CD4-positive, alpha-beta T cell treated with Interleukin-17A for 1 hour (primary cell): ENCODE measurements at regions not wholly inside any gene's neighbourhood (a gene's known extent, or its start where the extent isn't known, plus 50 kb on each side); places are given as distances from the start of the nearest gene placed in this dataset.

Experiments
- DNase-seq: peaks from one replicate; pipeline ENCODE4 v3.0.0-alpha.2; 2020

- no peak for DNase-seq
Measured at GRCh38 chr22:47990481-47990880, 1228.0 kb downstream of the TBC1D22A start.

GRCh38 chr22:47987885-47988515 lies 1225.5 kb downstream of the TBC1D22A start:
- no peak for DNase-seq

DNA sequence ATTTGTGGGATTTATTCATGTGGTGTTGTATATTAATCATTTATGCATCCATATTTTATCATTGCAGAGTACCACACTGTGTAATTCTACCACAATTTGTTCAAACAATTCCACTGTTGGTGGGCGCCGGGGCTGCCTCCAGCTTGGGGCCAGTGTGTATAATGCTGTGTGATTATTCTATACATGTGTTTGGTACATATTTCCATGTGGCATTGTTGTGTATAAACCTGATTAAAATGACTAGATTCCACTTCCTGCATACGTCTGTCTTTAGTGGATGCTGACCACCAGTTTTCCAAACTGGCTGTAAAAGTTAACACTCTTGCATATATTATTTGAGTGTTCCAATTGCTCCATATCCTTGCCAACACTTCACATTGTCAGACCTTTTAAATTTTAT lies 1213.8 kb downstream of the TBC1D22A start:
- no peak for DNase-seq

DNA sequence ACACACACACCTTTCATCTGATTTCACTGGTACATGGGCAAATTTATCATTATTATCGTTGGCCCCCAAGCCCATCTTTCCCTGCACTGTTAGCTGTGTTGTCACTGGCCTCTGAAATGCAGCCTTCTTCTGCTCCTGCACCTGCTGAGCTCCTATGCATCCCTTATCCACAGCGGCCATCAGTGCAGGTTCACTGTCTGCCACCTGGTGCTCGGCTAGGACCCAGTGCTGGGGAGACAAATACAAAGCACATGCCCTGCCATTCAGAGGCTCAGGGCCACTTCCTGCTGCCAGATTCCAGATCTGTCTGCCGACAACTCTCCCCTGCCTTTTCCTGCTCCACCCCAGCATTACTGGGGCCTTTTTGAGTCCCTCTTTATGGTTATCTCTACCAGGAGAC lies 1205.4 kb downstream of the TBC1D22A start:
- DNase-seq: no peak

DNA sequence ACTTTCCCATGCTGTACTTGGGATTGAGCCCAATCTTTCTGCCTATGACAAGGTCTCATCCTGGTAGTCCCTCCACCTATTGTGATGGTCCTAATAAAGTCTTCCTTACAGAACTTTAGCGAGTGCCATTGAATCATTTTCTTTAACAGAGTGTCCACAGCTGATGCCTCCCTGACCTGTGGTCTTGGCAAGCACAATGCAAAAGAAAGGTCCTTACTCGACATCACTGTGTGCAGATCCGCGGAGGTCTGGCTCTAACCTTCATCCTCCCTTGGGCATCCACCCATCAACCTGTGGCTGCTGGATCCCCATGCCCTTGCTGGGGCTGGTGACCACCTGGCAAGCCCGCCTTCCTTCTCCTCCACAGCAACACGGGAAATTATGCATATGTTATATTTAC lies 1203.9 kb downstream of the TBC1D22A start:
- no peak for DNase-seq

DNA sequence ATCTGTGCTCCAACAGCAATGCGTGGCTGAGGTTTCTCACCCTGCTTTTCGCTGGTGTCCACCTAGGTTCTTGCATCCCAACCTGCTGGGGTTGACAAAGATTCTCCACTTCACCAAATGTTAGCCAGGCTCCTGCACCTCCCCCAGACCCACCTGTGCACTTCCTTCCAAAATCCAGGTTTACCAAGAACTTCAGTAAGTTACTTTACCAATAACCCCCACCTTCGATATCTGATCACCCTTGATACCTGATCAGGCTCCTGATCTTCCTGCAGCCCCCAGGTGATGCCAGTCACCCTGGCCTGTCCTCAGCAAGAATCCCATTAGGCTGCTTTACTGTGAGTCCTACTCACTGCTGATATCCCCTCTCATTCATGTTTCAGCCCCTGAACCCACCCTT lies 1203.4 kb downstream of the TBC1D22A start:
- no peak for DNase-seq

- DNase-seq: no peak
Measured at GRCh38 chr22:47965066-47965465, 1202.6 kb downstream of the TBC1D22A start.

GRCh38 chr22:47963660-47964059 lies 1201.2 kb downstream of the TBC1D22A start:
- no peak for DNase-seq

GRCh38 chr22:47957649-47958048 lies 1195.2 kb downstream of the TBC1D22A start:
- no peak for DNase-seq

GRCh38 chr22:47954107-47954506 lies 1191.7 kb downstream of the TBC1D22A start:
- DNase-seq: no peak

DNA sequence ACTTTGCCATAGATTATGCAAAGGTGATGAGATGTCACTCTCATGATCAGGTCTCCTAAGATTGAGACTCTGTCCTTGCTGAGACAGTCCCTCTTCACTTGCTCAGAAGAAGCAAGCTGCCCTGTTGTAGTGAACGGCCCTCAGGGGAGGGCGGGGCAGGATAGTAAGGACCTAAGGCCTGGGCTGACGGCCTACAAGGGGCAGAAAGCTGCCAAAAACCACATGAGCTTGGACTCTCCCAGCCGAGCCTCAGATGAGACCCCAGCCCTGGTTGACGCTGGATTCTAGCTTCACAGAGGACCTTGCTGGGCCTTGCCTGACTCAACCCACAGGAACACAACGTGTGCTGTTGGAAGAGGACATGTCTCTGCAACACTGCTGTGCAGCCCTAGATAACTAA lies 1182.5 kb downstream of the TBC1D22A start:
- no peak for DNase-seq

GRCh38 chr22:47943729-47944700 lies 1181.6 kb downstream of the TBC1D22A start:
- DNase-seq: peak; percentile 5

DNA sequence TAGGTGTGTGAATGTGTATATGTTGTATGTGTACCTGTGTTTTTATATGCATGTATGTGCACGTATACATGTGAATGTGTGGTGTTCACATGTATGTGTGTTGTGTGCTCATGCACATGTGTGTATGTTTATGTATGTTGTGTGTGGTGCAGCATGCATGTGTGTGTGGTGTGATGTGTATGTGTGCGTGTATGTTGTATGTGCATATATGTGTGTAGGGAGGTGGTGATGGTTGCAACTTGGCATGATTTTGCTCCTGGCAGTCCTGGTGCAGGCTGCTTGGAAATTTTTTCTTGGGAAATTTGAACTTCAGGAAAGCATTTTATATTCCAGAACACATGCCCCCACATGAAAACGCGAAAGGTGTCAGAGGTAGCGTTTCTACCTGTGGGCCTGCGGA lies 1177.8 kb downstream of the TBC1D22A start:
- DNase-seq: no peak

GRCh38 chr22:47933891-47934290 lies 1171.4 kb downstream of the TBC1D22A start:
- DNase-seq: no peak

DNA sequence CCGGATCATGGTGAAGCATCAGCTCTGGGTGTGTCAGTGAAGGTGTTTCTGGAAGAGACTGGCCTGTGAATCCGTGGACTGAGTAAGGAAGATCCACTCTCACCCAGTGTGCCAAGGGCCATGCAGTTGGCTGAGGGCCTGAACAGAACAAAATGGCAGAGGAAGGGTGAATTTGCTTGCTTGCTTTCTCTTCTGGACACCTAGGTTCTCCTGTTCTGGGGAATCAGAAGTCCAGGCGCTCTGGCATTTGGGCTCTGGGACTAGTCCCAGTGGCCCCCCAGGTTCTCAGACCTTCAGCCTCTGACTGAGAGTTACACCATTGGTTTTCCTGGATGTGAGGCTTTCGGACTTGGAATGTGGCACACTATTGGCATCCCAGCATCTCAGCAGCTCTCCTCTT lies 1170.8 kb downstream of the TBC1D22A start:
- no peak for DNase-seq

GRCh38 chr22:47929646-47930185 lies 1167.3 kb downstream of the TBC1D22A start:
- DNase-seq: no peak

DNA sequence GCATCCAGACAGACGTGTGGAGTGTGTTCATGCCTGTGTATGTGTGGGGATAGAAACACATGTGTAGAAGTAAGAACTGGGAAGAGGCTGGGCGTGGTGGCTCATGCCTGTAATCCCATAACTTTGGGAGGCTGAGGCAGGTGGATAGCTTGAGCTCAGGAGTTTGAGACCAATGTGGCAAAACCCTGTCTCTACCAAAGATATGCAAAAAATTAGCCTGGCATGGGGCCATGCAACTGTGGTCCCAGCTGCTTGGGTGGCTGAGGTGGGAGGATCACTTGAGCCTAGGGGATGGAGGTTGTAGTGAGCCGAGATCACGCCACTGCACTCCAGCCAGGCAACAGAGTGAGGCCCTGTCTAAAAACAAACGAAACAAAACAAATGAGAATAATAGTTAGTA lies 1166.6 kb downstream of the TBC1D22A start:
- no peak for DNase-seq

DNA sequence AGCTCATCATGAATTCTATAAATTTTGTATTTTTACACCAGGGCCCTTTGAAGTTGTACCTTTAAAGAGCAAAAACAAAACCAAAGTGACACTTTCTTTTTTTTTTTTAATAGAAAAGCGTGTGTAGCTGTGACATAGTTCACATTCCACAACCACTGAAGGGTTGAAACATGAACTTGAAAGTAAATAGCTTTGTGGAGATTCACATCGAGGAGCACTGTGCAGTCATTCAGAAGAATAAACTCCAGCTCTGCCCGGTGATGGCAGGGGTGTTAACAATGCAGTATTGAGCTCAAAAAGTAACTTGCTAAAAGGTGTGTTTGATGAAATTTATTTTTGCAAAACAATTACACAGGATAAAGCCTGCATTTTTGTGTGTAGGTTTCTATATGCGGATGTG lies 1166.2 kb downstream of the TBC1D22A start:
- DNase-seq: no peak

GRCh38 chr22:47927648-47928210 lies 1165.3 kb downstream of the TBC1D22A start:
- no peak for DNase-seq

DNA sequence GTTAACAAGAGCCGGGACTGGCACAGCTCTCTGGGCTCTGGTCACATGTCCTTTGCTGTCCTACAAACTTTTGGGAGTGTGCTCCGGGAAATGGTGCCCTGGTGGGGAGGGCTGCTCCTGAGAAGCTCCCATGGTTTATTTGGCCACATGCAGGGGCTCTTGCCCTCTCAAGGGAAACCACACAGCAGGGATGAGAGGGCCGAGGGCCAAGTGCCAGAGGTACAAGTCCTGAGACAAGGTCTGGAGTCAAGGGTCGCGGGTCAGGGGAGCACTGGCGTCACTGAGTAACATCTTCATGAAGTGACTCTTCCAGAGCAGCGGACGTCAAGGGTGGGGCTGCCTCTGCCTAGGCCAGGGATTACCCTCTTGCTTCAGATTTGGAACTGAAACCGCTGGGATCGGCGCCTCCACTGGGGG lies 1160.6 kb downstream of the TBC1D22A start:
- no peak for DNase-seq

GRCh38 chr22:47921906-47922305 lies 1159.5 kb downstream of the TBC1D22A start:
- no peak for DNase-seq

GRCh38 chr22:47920380-47920959 lies 1158.0 kb downstream of the TBC1D22A start:
- DNase-seq: no peak

DNA sequence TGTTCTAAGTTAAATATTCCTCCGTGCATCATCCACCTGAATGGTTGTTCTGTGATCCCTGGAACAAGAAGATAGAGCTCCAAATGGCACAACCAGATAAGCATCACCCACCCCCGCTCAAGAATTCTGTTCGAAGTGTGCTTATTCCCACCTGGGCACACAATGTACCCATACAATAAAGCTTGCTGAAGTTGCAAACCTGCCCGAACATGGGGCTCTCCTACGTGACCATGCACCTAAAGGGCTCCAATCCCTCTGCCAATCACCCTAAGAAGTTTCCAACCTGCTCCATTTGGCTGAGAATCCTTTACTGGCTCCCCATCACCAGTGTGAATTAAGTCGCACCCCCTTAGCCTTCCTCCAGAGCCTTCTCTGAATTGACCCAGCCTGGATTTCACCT lies 1157.4 kb downstream of the TBC1D22A start:
- no peak for DNase-seq
